Endothelial cell of umbilical vein (primary cell): ENCODE measurements at regions not wholly inside any gene's neighbourhood (a gene's known extent, or its start where the extent isn't known, plus 50 kb on each side); places are given as distances from the start of the nearest gene placed in this dataset.

Experiments used
- CTCF ChIP-seq, 2 donors: IDR thresholded peaks; 1 replicate in 1 of 2; 2 replicates in 1 of 2; pipeline ENCODE4 v1.5.1; 2011; ENCODE audit warnings: low read length in 2 of 2, mild to moderate bottlenecking in 2 of 2, moderate library complexity in 2 of 2, control low read depth in 1 of 2, inconsistent platforms in 1 of 2, low read depth in 1 of 2; ENCODE audit not compliant: insufficient read depth in 1 of 2; ENCODE audit errors: extremely low read depth in 1 of 2
- MAX ChIP-seq: IDR thresholded peaks from 2 replicates; pipeline ENCODE4 v1.6.1; 2011; ENCODE audit not compliant: insufficient read depth, insufficient read length
- MYC ChIP-seq: IDR thresholded peaks from one replicate; pipeline ENCODE4 v1.6.1; 2011; ENCODE audit warnings: mild to moderate bottlenecking, low read depth, low read length

DNA sequence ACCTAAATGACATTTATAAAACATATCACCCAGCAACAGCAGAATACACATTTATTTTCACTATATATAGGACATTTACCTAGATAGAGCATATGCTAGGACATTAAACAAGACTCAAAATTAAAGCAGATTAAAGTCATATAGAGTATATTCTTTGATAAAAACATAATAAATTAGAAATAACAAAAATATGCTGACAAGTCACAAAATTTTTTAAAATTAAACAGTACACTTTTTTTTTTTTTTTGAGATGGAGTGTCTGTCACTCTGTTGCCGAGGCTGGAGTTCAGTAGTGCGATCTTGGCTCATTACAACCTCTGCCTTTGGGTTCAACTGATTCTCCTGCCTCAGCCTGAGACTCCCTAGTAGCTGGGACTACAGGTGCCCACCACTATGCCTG is 758.9 kb upstream of the NRXN1 start:
- TF ChIP-seq CTCF (IDR thresholded peaks at IDR 0.05; ENCODE audit: extremely low read depth in 1 of 2, insufficient read depth in 1 of 2, low read depth in 1 of 2, low read length in 2 of 2) (no peak), MYC (no peak), MAX (no peak)
